HepG2 (cell line): ENCODE measurements at regions not wholly inside any gene's neighbourhood (a gene's known extent, or its start where the extent isn't known, plus 50 kb on each side); places are given as distances from the start of the nearest gene placed in this dataset.

Experiments used
- ATF1 ChIP-seq: IDR thresholded peaks from 2 replicates; pipeline ENCODE4 v1.6.1; 2016; ENCODE audit warnings: mild to moderate bottlenecking, control low read depth
- E2F1 ChIP-seq: sonication (generic); formaldehyde crosslinking; IDR thresholded peaks from 2 replicates; pipeline ENCODE4 v1.5.0; 2020; ENCODE audit warnings: missing genetic modification reagents
- EEA1 ChIP-seq: sonication (generic); formaldehyde crosslinking; IDR thresholded peaks from 2 replicates; pipeline ENCODE4 v1.5.1; 2020; ENCODE audit warnings: mild to moderate bottlenecking, missing genetic modification reagents, borderline replicate concordance
- GMEB2 ChIP-seq: IDR thresholded peaks from 2 replicates; pipeline ENCODE4 v1.6.1; 2016; ENCODE audit warnings: missing biosample characterization, missing genetic modification reagents, low read depth
- PRDM10 ChIP-seq: sonication (generic); formaldehyde crosslinking; IDR thresholded peaks from 2 replicates; pipeline ENCODE4 v1.4.0; 2020; ENCODE audit warnings: low read depth, missing genetic modification reagents
- PRDM4 ChIP-seq: sonication (generic); formaldehyde crosslinking; IDR thresholded peaks from 2 replicates; pipeline ENCODE4 v1.9.0; 2021; ENCODE audit warnings: missing genetic modification reagents, borderline replicate concordance
- SPEN ChIP-seq: sonication (generic); formaldehyde crosslinking; IDR thresholded peaks from 2 replicates; pipeline ENCODE4 v1.5.1; 2020; ENCODE audit warnings: low read depth, mild to moderate bottlenecking, missing genetic modification reagents
- SRY ChIP-seq: sonication (generic); formaldehyde crosslinking; IDR thresholded peaks from 2 replicates; pipeline ENCODE4 v1.8.0; 2022; ENCODE audit warnings: mild to moderate bottlenecking, missing genetic modification reagents
- ZNF781 ChIP-seq: sonication (generic); formaldehyde crosslinking; IDR thresholded peaks from 2 replicates; pipeline ENCODE4 v1.5.1; 2020; ENCODE audit warnings: borderline replicate concordance, mild to moderate bottlenecking, missing genetic modification reagents; ENCODE audit errors: not compliant biosample characterization

- TF ChIP-seq PRDM10 (CRISPR knock-in tag) = no peak
- TF ChIP-seq ZNF781 (CRISPR knock-in tag) = no peak
- TF ChIP-seq ATF1 = no peak
- TF ChIP-seq GMEB2 (CRISPR knock-in tag) = no peak
- no peak for TF ChIP-seq EEA1 (CRISPR knock-in tag)
- TF ChIP-seq SPEN = no peak
- TF ChIP-seq PRDM4 (CRISPR knock-in tag) = no peak
- no peak for TF ChIP-seq E2F1
- no peak for TF ChIP-seq SRY
These were observed 128.7 kb upstream of the SEMA6A start (continued) for GRCh38 chr5:116703328-116703727.
